SK-N-SH treated with all-trans-retinoic acid at 6 μM for 48 hours (cell line): ENCODE measurements at regions not wholly inside any gene's neighbourhood (a gene's known extent, or its start where the extent isn't known, plus 50 kb on each side); places are given as distances from the start of the nearest gene placed in this dataset.

ENCODE experiments used
- ARNTL ChIP-seq: fragments of 450-650 bp; formaldehyde crosslinking; IDR thresholded peaks from 2 replicates; pipeline ENCODE4 v1.5.0; 2020; ENCODE audit warnings: low read depth, mild to moderate bottlenecking, moderate library complexity, borderline replicate concordance
- CREB5 ChIP-seq: fragments of 250-450 bp; sonication (Bioruptor Pico); IDR thresholded peaks from 2 replicates; pipeline ENCODE4 v1.5.1; 2020; ENCODE audit warnings: low read depth, mild to moderate bottlenecking, moderate library complexity
- ISL1 ChIP-seq: fragments of 250-450 bp; sonication (Bioruptor Pico); IDR thresholded peaks from 2 replicates; pipeline ENCODE4 v2.1.2; 2022; ENCODE audit warnings: mild to moderate bottlenecking, moderate library complexity
- OSR1 ChIP-seq: fragments of 250-450 bp; sonication (Bioruptor Pico); IDR thresholded peaks from 2 replicates; pipeline ENCODE4 v1.8.0; 2022; ENCODE audit warnings: moderate library complexity, mild to moderate bottlenecking, inconsistent platforms
- PATZ1 ChIP-seq: fragments of 250-450 bp; sonication (Bioruptor Pico); IDR thresholded peaks from 2 replicates; pipeline ENCODE4 v1.8.0; 2020; ENCODE audit warnings: mild to moderate bottlenecking, moderate library complexity, borderline replicate concordance
- TCF4 ChIP-seq: fragments of 250-450 bp; sonication (Bioruptor Pico); IDR thresholded peaks from 2 replicates; pipeline ENCODE4 v1.8.0; 2021; ENCODE audit warnings: mild to moderate bottlenecking, moderate library complexity, borderline replicate concordance
- TSHZ2 ChIP-seq: fragments of 250-450 bp; sonication (Bioruptor Pico); IDR thresholded peaks from 2 replicates; pipeline ENCODE4 v1.5.0; 2020; ENCODE audit warnings: mild to moderate bottlenecking, moderate library complexity
- ZFP3 ChIP-seq: fragments of 250-450 bp; sonication (Bioruptor Pico); IDR thresholded peaks from 2 replicates; pipeline ENCODE4 v1.5.0; 2020; ENCODE audit warnings: mild to moderate bottlenecking, moderate library complexity
- ZFP30 ChIP-seq: fragments of 450-650 bp; formaldehyde crosslinking; IDR thresholded peaks from 2 replicates; pipeline ENCODE4 v1.5.0; 2022; ENCODE audit warnings: mild to moderate bottlenecking, moderate library complexity
- ZNF70 ChIP-seq: fragments of 450-650 bp; formaldehyde crosslinking; IDR thresholded peaks from 2 replicates; pipeline ENCODE4 v1.5.0; 2020; ENCODE audit warnings: mild to moderate bottlenecking, moderate library complexity

DNA sequence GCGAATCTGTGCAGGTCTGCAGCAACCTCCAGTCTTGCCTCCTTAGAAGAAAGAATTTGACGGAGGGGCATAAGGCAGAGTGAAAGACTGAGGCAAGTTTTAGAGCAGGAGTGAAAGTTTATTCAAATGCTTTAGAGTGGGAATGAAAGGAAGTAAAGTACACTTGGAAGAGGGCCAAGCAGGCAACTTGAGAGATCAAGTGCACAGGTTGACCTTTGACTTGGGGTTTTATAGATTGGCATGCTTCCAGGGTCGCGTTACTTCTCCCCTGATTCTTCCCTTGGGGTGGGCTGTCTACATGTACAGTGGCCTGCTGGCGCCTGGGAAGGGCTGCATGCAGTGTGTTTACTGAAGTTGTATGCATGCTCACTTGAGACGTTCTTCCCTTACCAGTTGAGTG lies 127.2 kb upstream of the FER start:
- TF ChIP-seq ZFP3 (CRISPR knock-in tag) (no peak), OSR1 (no peak), ZFP30 (CRISPR knock-in tag) (no peak), TCF4 (CRISPR knock-in tag) (no peak), PATZ1 (CRISPR knock-in tag) (no peak), ARNTL (CRISPR knock-in tag) (no peak), CREB5 (CRISPR knock-in tag) (no peak), ZNF70 (CRISPR knock-in tag) (no peak), ISL1 (CRISPR knock-in tag) (no peak), TSHZ2 (no peak)
